AG04450 (cell line): ENCODE measurements at regions not wholly inside any gene's neighbourhood (a gene's known extent, or its start where the extent isn't known, plus 50 kb on each side); places are given as distances from the start of the nearest gene placed in this dataset.

ENCODE experiments used
- CTCF ChIA-PET: fragments of 300-600, 350-600 bp; formaldehyde crosslinking; extraction: SDS; loops from one replicate; lab custom pipeline; 2022; ENCODE audit warnings: antibody characterized with exemption, inconsistent platforms; lab: Charles Lee
- POLR2A ChIA-PET: fragments of 350-600 bp; formaldehyde crosslinking; extraction: SDS; loops from one replicate; lab custom pipeline; 2021; ENCODE audit warnings: antibody characterized with exemption, inconsistent platforms; lab: Yijun Ruan, JAX
- DNase-seq: peaks from one replicate; pipeline ENCODE4 v3.0.0-alpha.2; 2011; ENCODE audit warnings: low read depth, low spot score
- H3K27ac ChIP-seq: one replicate; pipeline ENCODE4 v1.5.1; 2012; ENCODE audit warnings: low read depth, low read length, control low read depth
- H3K27me3 ChIP-seq: one replicate; pipeline ENCODE4 v1.6.0; 2012; ENCODE audit warnings: low read length; ENCODE audit not compliant: control insufficient read depth, insufficient read depth
- H3K4me3 ChIP-seq: 2 replicates; pipeline ENCODE4 v1.5.1; 2011; ENCODE audit warnings: mild to moderate bottlenecking, low read depth, low read length, control low read depth
- H3K9me3 ChIP-seq: 2 replicates; pipeline ENCODE4 v1.5.1; 2012; ENCODE audit warnings: low read length; ENCODE audit not compliant: control insufficient read depth, insufficient read depth
- CTCF ChIP-seq: IDR thresholded peaks from 2 replicates; pipeline ENCODE4 v1.5.1; 2011; ENCODE audit warnings: low read depth, low read length, control low read depth, inconsistent platforms

GRCh38 chr18:78558101-78558810 lies 421.4 kb upstream of the SALL3 start:
- CTCF ChIA-PET = no interaction called here
- Histone ChIP-seq H3K9me3 (peaks cover 76% of the 10 kb centered on the region), H3K4me3 (no peak overlapping the region), H3K27ac (no peak overlapping the region), H3K27me3 (no peaks in the 10 kb centered on the region)
- no peak for TF ChIP-seq CTCF
- POLR2A ChIA-PET = no interaction called here
- no peak for DNase-seq

- Histone ChIP-seq H3K27me3 (no peaks in the 10 kb centered on the region), H3K27ac (no peak overlapping the region), H3K9me3 (peaks cover 76% of the 10 kb centered on the region), H3K4me3 (no peak overlapping the region)
- ChIA-PET POLR2A (no interaction called here), CTCF (no interaction called here)
- DNase-seq = no peak
- TF ChIP-seq CTCF = no peak
These were observed 420.7 kb upstream of the SALL3 start for GRCh38 chr18:78558948-78559347.

- no peak overlapping the region for H3K27ac ChIP-seq
- H3K4me3 ChIP-seq = no peak overlapping the region
- ChIA-PET CTCF (no interaction called here), POLR2A (no interaction called here)
- peaks cover 82% of the 10 kb centered on the region for H3K9me3 ChIP-seq
- no peaks in the 10 kb centered on the region for H3K27me3 ChIP-seq
- DNase-seq = no peak
- TF ChIP-seq CTCF = no peak
These were observed 420.0 kb upstream of the SALL3 start for GRCh38 chr18:78559584-78559983.

GRCh38 chr18:78561757-78562510 lies 417.7 kb upstream of the SALL3 start:
- ChIA-PET POLR2A (no interaction called here), CTCF (no interaction called here)
- no peak for DNase-seq
- Histone ChIP-seq H3K4me3 (no peak overlapping the region), H3K27ac (no peak overlapping the region), H3K9me3 (peaks cover 84% of the 10 kb centered on the region), H3K27me3 (no peaks in the 10 kb centered on the region)
- no peak for TF ChIP-seq CTCF

- CTCF ChIA-PET = no interaction called here
- Histone ChIP-seq H3K27ac (no peak overlapping the region), H3K4me3 (no peak overlapping the region), H3K9me3 (peaks cover 81% of the 10 kb centered on the region), H3K27me3 (no peaks in the 10 kb centered on the region)
- POLR2A ChIA-PET = no interaction called here
- no peak for DNase-seq
- TF ChIP-seq CTCF = no peak
These were observed 417.1 kb upstream of the SALL3 start for GRCh38 chr18:78562531-78562961.
